Right cardiac atrium (tissue), 5 donors: ENCODE measurements at regions not wholly inside any gene's neighbourhood (a gene's known extent, or its start where the extent isn't known, plus 50 kb on each side); places are given as distances from the start of the nearest gene placed in this dataset.

ENCODE experiments used
- ATAC-seq, 2 donors: fragments of 200-7000 bp; cut with Tn5 transposase; one replicate each; pipeline versions ENCODE4 v1.8.0 to v1.9.1; 2020; ENCODE audit warnings: moderate library complexity in 2 of 2, mild to moderate bottlenecking in 1 of 2
- DNase-seq, 3 donors: peaks; one replicate each; pipeline ENCODE4 v3.0.0-alpha.2; 2020
- H3K27ac ChIP-seq: one replicate; pipeline ENCODE4 v1.5.1; 2013; ENCODE audit warnings: mild to moderate bottlenecking, low read length, control low read depth, moderate library complexity
- H3K27me3 ChIP-seq: one replicate; pipeline ENCODE4 v1.6.1; 2013; ENCODE audit not compliant: control insufficient read depth, insufficient read depth
- H3K4me1 ChIP-seq: one replicate; pipeline ENCODE4 v1.6.1; 2013; ENCODE audit warnings: low read length; ENCODE audit not compliant: control insufficient read depth, insufficient read depth
- H3K4me3 ChIP-seq: one replicate; pipeline ENCODE4 v1.5.1; 2013; ENCODE audit warnings: low read length, control low read depth
- H3K9me3 ChIP-seq: one replicate; pipeline ENCODE4 v1.6.1; 2013; ENCODE audit warnings: low read length; ENCODE audit not compliant: control insufficient read depth
- WGBS: extraction: QIAGEN DNeasy Blood & Tissue Kit; methylation state at CpG from one replicate; pipeline ENCODE4 v1.1.7; 2013; 5-methylcytosine and 5-hydroxymethylcytosine counted together
- intact Hi-C, 4 donors: fragments of 100-400 bp; cut with DNase I; formaldehyde crosslinking; loops; one replicate each; pipeline versions ENCODE4 v1.11.0 to v1.14.0; 2022 to 2023
- donor health status: healthy with polysubstance abuse.
- donor health status: DM: no; HTN: yes; CAD: no.
- donor health status: DM: no; HTN: no; CAD: no.
- donor health status: DM: no; HTN: yes; CAD: no; lungs with severe emphysema.
- donor health status: DM: yes; HTN: yes; CAD: no.

GRCh38 chr14:62314871-62315270 is 552.7 kb downstream of the SNAPC1 start:
- no peak overlapping the region for H3K27ac ChIP-seq
- intact Hi-C loops = no loop called here
- no peaks in the 10 kb centered on the region for H3K27me3 ChIP-seq
- H3K4me3 ChIP-seq = no peak overlapping the region
- H3K4me1 ChIP-seq = no peaks in the 10 kb centered on the region
- no peak for DNase-seq
- WGBS = 22% methylated on average over 1 of the region's 1 CpG
- no peak for ATAC-seq
- H3K9me3 ChIP-seq = no peaks in the 10 kb centered on the region

DNA sequence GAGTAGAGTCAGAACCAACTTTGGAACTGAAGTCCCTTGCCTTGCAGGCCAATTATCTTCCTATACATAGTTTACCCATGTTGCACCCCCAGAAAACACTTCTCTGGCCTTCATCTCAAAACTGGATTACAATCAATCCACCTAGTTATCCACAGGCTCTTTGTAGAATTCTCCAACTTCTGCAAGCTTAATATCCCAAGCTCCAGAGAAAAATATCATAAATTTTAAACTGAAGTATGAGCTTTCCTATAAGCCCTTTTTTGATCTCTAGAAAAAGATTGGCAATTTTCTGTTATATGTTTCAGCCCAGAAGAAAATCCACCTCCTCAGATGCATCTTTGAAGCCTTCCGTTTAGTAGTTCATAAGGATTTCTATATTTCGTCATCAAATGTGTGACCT is 553.4 kb downstream of the SNAPC1 start:
- Histone ChIP-seq H3K9me3 (no peaks in the 10 kb centered on the region), H3K27me3 (no peaks in the 10 kb centered on the region), H3K4me3 (no peak overlapping the region), H3K4me1 (no peaks in the 10 kb centered on the region), H3K27ac (no peak overlapping the region)
- 86% methylated on average over 2 of the region's 2 CpGs for WGBS
- ATAC-seq = no peak
- intact Hi-C loops = no loop called here
- DNase-seq = no peak

DNA sequence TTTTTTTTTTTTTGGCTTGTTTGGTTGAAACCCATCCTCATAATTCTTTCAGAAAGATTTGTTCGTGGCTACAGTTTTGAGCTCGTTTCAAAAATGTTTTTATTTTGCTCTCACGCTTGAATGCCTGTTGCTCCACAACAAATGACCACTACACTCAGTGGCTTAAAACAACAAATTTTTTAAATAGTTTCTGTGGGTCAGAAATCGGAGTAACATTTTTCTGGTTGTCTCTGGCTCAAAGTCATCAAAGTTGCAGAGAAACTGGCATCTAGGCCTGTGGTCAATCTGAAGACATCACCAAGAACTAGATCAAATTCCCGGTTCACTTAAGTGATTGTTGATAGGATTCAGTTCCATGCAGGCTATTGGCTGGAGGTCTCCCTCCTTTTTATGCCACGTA is 560.0 kb downstream of the SNAPC1 start:
- no peak overlapping the region for H3K27ac ChIP-seq
- no peaks in the 10 kb centered on the region for H3K27me3 ChIP-seq
- H3K4me3 ChIP-seq = no peak overlapping the region
- no peaks in the 10 kb centered on the region for H3K9me3 ChIP-seq
- H3K4me1 ChIP-seq = no peaks in the 10 kb centered on the region
- no peak for DNase-seq
- 82% methylated on average over 6 of the region's 6 CpGs for WGBS
- ATAC-seq = no peak
- intact Hi-C loops = no loop called here

DNA sequence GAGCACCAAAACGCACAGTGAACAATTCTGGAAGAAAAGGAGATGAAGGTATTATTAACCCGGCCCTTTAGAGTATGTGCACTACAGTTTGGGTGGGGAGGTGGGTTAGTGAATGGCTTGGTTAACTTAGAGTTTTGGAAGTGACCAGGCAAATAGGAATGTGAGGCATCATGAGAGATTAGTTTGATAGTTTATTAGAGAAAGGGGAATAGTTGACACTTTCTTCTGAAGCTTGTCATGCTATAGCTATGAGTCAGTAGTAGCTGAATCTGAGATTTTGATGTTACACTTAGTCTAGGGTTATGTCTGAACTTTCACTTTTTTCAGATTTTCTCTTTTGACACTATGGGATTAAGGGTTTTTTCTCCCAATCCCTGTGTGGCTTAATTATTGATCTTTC is 567.2 kb downstream of the SNAPC1 start:
- Histone ChIP-seq H3K27ac (no peak overlapping the region), H3K4me1 (no peaks in the 10 kb centered on the region), H3K27me3 (no peaks in the 10 kb centered on the region), H3K4me3 (no peak overlapping the region), H3K9me3 (no peaks in the 10 kb centered on the region)
- intact Hi-C loops = no loop called here
- ATAC-seq (no peak), DNase-seq (no peak)
- 75% methylated on average over 2 of the region's 2 CpGs for WGBS

- no peaks in the 10 kb centered on the region for H3K4me1 ChIP-seq
- intact Hi-C loops = no loop called here
Measured at GRCh38 chr14:62347562-62348011, 585.4 kb downstream of the SNAPC1 start.

DNA sequence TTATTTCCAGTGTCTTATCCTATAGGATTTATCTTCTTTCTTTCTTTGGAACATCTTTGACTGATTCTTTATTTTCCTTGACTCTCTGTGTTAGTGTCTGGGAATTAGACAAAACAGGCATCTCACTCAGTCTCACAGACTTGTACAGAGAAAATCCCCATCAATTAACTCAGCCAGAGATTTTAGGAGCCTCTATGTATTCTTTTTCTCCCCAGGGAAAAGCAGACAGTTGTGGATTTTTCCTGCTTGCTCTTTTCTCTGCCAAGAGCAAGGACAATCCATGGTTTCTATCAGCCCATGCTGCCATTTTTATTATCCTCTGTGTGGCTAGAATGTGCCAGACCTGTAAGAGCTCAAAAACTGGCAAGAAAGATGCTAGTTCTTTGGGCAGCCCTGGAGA is 595.1 kb downstream of the SNAPC1 start:
- no peaks in the 10 kb centered on the region for H3K4me1 ChIP-seq
- H3K9me3 ChIP-seq = no peaks in the 10 kb centered on the region
- H3K27me3 ChIP-seq = no peaks in the 10 kb centered on the region
- no peak overlapping the region for H3K4me3 ChIP-seq
- no peak overlapping the region for H3K27ac ChIP-seq
- ATAC-seq = no peak
- DNase-seq = no peak
- intact Hi-C loops = no loop called here

More at GRCh38 chr14:62347562-62348011, 585.4 kb downstream of the SNAPC1 start:
- DNase-seq (no peak), ATAC-seq (no peak)
- Histone ChIP-seq H3K27me3 (no peaks in the 10 kb centered on the region), H3K4me3 (no peak overlapping the region), H3K9me3 (no peaks in the 10 kb centered on the region), H3K27ac (no peak overlapping the region)
- WGBS = 69% methylated on average over 5 of the region's 5 CpGs

DNA sequence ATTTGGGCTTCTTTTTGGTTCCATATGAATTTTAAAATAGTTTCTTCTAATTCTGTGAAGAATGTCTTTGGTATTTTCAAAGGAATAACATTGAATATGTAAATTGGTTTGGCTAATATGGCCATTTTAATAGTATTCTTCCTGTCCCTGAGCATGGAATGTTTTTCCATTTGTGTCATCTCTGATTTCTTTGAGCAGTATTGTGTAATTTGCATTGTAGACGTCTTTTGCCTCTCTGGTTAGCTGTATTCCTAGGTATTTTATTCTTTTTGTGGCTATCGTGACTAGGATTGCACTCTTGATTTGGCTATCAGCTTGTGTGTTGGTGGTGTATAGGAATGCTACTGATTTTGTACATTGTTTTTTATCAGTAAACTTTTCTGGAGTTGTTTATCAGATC is 601.9 kb downstream of the SNAPC1 start:
- H3K27ac ChIP-seq = no peak overlapping the region
- no peak for ATAC-seq
- no peak overlapping the region for H3K4me3 ChIP-seq
- no peak for DNase-seq
- no peaks in the 10 kb centered on the region for H3K4me1 ChIP-seq
- no peaks in the 10 kb centered on the region for H3K27me3 ChIP-seq
- intact Hi-C loops = no loop called here
- H3K9me3 ChIP-seq = no peaks in the 10 kb centered on the region
- 59% methylated on average over 2 of the region's 2 CpGs for WGBS

GRCh38 chr14:62364800-62365280 is 602.6 kb downstream of the SNAPC1 start:
- Histone ChIP-seq H3K9me3 (no peaks in the 10 kb centered on the region), H3K4me1 (no peaks in the 10 kb centered on the region), H3K27ac (no peak overlapping the region), H3K4me3 (no peak overlapping the region), H3K27me3 (no peaks in the 10 kb centered on the region)
- 64% methylated on average over 4 of the region's 4 CpGs for WGBS
- no peak for DNase-seq
- no peak for ATAC-seq
- intact Hi-C loops = no loop called here

DNA sequence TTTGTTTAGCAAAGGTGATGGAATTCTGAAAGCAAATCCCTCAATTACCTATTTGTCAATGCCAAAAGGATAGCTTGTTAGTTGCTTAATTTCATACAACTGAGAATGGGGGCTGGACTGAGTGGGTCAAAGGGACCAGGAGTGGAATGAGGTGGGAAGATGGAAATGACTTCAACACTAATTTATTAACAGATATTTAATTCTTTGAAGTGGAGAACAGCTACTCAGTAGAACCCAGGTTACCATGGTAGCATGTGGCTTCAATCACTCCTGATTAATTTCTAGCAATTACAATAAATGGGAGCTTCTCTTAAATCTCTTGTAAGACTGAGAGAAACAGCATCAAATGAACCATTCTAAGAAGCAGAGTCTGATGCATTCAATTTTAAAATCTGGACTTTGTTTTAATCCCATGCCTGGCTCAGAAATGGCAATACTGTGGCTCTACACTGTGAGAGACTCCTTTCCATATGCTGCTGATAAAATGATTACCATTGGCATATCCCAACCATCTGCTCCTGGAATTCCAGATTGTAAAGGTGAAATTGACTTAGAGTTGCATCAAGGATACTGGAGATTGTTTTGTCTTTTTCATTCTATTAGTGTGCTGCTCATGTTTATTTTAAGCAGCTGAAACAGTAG is 607.8 kb downstream of the SNAPC1 start:
- intact Hi-C loops = no loop called here
- Histone ChIP-seq H3K9me3 (no peaks in the 10 kb centered on the region), H3K27ac (no peak overlapping the region), H3K27me3 (no peaks in the 10 kb centered on the region), H3K4me3 (no peak overlapping the region), H3K4me1 (no peaks in the 10 kb centered on the region)
- ATAC-seq (no peak), DNase-seq (no peak)

- H3K4me1 ChIP-seq = no peaks in the 10 kb centered on the region
- no peak for DNase-seq
- no peak overlapping the region for H3K4me3 ChIP-seq
- no peaks in the 10 kb centered on the region for H3K9me3 ChIP-seq
- no peak overlapping the region for H3K27ac ChIP-seq
- no peak for ATAC-seq
- intact Hi-C loops = no loop called here
- H3K27me3 ChIP-seq = no peaks in the 10 kb centered on the region
Measured at GRCh38 chr14:62373944-62374343, 611.7 kb downstream of the SNAPC1 start.

GRCh38 chr14:62378057-62378456 is 615.8 kb downstream of the SNAPC1 start:
- Histone ChIP-seq H3K27me3 (no peaks in the 10 kb centered on the region), H3K9me3 (no peaks in the 10 kb centered on the region), H3K4me1 (no peaks in the 10 kb centered on the region), H3K4me3 (no peak overlapping the region), H3K27ac (no peak overlapping the region)
- intact Hi-C loops = no loop called here
- DNase-seq (no peak), ATAC-seq (no peak)
- 76% methylated on average over 2 of the region's 2 CpGs for WGBS
